Neuronal stem cell (in vitro differentiated cells): ENCODE measurements at regions not wholly inside any gene's neighbourhood (a gene's known extent, or its start where the extent isn't known, plus 50 kb on each side); places are given as distances from the start of the nearest gene placed in this dataset.

ENCODE experiments used
- DNase-seq: peaks from one replicate; pipeline ENCODE4 v3.0.0-alpha.2; 2013; ENCODE audit warnings: low spot score
- H2AFZ ChIP-seq: one replicate; pipeline ENCODE4 v1.6.1; 2013; ENCODE audit warnings: mild to moderate bottlenecking, low read length, inconsistent platforms
- H2AK5ac ChIP-seq: 2 replicates; pipeline ENCODE4 v1.6.1; 2013; ENCODE audit warnings: low read depth, mild to moderate bottlenecking, inconsistent platforms, low read length, moderate library complexity, mixed read lengths
- H2BK120ac ChIP-seq: 2 replicates; pipeline ENCODE4 v1.6.1; 2013; ENCODE audit warnings: low read depth, mild to moderate bottlenecking, inconsistent platforms, low read length, moderate library complexity, mixed read lengths
- H2BK12ac ChIP-seq: one replicate; pipeline ENCODE4 v1.6.1; 2013; ENCODE audit warnings: low read length, inconsistent platforms
- H2BK15ac ChIP-seq: 2 replicates; pipeline ENCODE4 v1.6.1; 2013; ENCODE audit warnings: mild to moderate bottlenecking, low read length, inconsistent platforms, mixed read lengths
- H2BK5ac ChIP-seq: one replicate; pipeline ENCODE4 v1.6.1; 2013; ENCODE audit warnings: inconsistent platforms, mild to moderate bottlenecking, low read length, moderate library complexity
- H3K14ac ChIP-seq: one replicate; pipeline ENCODE4 v1.6.1; 2013; ENCODE audit warnings: low read length, inconsistent platforms
- H3K18ac ChIP-seq: 2 replicates; pipeline ENCODE4 v1.6.1; 2013; ENCODE audit warnings: low read length, inconsistent platforms
- H3K23ac ChIP-seq: 2 replicates; pipeline ENCODE4 v1.6.1; 2013; ENCODE audit warnings: low read depth, mild to moderate bottlenecking, mixed read lengths, low read length, inconsistent platforms; ENCODE audit not compliant: poor library complexity
- H3K27ac ChIP-seq: replicated peaks from 3 replicates; pipeline ENCODE4 v1.5.1; 2013; ENCODE audit warnings: low read length, inconsistent platforms
- H3K27me3 ChIP-seq, 3 experiments: 2 replicates each; pipeline ENCODE4 v1.6.1; 2013; ENCODE audit warnings: low read length in 3 of 3, mild to moderate bottlenecking in 2 of 3, inconsistent platforms in 1 of 3, low read depth in 1 of 3, mixed read lengths in 1 of 3, moderate library complexity in 1 of 3; ENCODE audit not compliant: control insufficient read depth in 3 of 3, insufficient read depth in 3 of 3
- H3K36me3 ChIP-seq, 2 donors: replicated peaks in 1 of 2; 2 replicates each; pipeline ENCODE4 v1.6.1; 2013; ENCODE audit warnings: low read length in 2 of 2; ENCODE audit not compliant: control insufficient read depth in 2 of 2, insufficient read depth in 2 of 2
- H3K4ac ChIP-seq: 2 replicates; pipeline ENCODE4 v1.6.1; 2013; ENCODE audit warnings: inconsistent platforms, mild to moderate bottlenecking, low read length, moderate library complexity
- H3K4me1 ChIP-seq, 2 donors: 1 replicate in 1 of 2; 2 replicates in 1 of 2; pipeline ENCODE4 v1.6.1; 2013; ENCODE audit warnings: low read length in 2 of 2, low read depth in 1 of 2; ENCODE audit not compliant: control insufficient read depth in 2 of 2, insufficient read depth in 1 of 2
- H3K4me2 ChIP-seq: one replicate; pipeline ENCODE4 v1.6.1; 2013; ENCODE audit warnings: mild to moderate bottlenecking, low read length, inconsistent platforms; ENCODE audit not compliant: insufficient read depth, poor library complexity, severe bottlenecking
- H3K4me3 ChIP-seq, 2 donors: 2 replicates each; pipeline ENCODE4 v1.5.1; 2013; ENCODE audit warnings: low read length in 2 of 2, mild to moderate bottlenecking in 2 of 2, inconsistent platforms in 1 of 2, moderate library complexity in 1 of 2
- H3K79me1 ChIP-seq: one replicate; pipeline ENCODE4 v1.6.1; 2013; ENCODE audit warnings: low read depth, mild to moderate bottlenecking, inconsistent platforms, low read length, moderate library complexity
- H3K9ac ChIP-seq: one replicate; pipeline ENCODE4 v1.6.1; 2013; ENCODE audit warnings: mild to moderate bottlenecking, low read depth, low read length, inconsistent platforms; ENCODE audit not compliant: poor library complexity
- H3K9me3 ChIP-seq, 2 donors: replicated peaks in 1 of 2; 2 replicates each; pipeline versions ENCODE3 to v1.6.1; 2013; ENCODE audit warnings: low read length in 2 of 2, mild to moderate bottlenecking in 2 of 2, inconsistent platforms in 1 of 2, low read depth in 1 of 2, mixed read lengths in 1 of 2, moderate library complexity in 1 of 2; ENCODE audit not compliant: control insufficient read depth in 2 of 2, insufficient read depth in 1 of 2
- H4K8ac ChIP-seq: one replicate; pipeline ENCODE4 v1.6.1; 2013; ENCODE audit warnings: low read depth, mild to moderate bottlenecking, inconsistent platforms, low read length, moderate library complexity
- H4K91ac ChIP-seq: one replicate; pipeline ENCODE4 v1.6.1; 2013; ENCODE audit warnings: low read length, low read depth, mild to moderate bottlenecking, inconsistent platforms; ENCODE audit not compliant: poor library complexity
- whole genome bisulfite sequencing, 2 donors: extraction: QIAGEN DNeasy Blood & Tissue Kit; methylation state at CpG; one replicate each; pipeline ENCODE4 v1.1.7; 2013; ENCODE audit warnings: missing lambda C conversion rate in 2 of 2, mixed read lengths in 1 of 2; ENCODE audit not compliant: insufficient read length in 2 of 2, insufficient replicate concordance in 1 of 2; ENCODE audit errors: extremely low coverage in 2 of 2; 5-methylcytosine and 5-hydroxymethylcytosine counted together

GRCh38 chr2:61688369-61689334 is 150.5 kb upstream of the XPO1 start:
- Histone ChIP-seq H3K27me3 (peaks cover 0 to 3% (median 0%) of the 10 kb centered on the region in 3 experiments), H3K27ac (no peak overlapping the region), H3K4me3 (no peak overlapping the region), H2BK12ac (no peak overlapping the region), H3K23ac (no peak overlapping the region), H3K36me3 (no peaks in the 10 kb centered on the region), H3K79me1 (no peaks in the 10 kb centered on the region), H3K4me1 (no peaks in the 10 kb centered on the region), H3K14ac (no peak overlapping the region), H2BK15ac (no peak overlapping the region), H3K4me2 (no peak overlapping the region), H4K8ac (no peak overlapping the region), H4K91ac (no peak overlapping the region), H3K9ac (no peak overlapping the region), H3K9me3 (no peaks in the 10 kb centered on the region), H3K18ac (no peak overlapping the region), H2BK120ac (no peak overlapping the region), H2AK5ac (no peak overlapping the region), H3K4ac (no peak overlapping the region), H2AFZ (no peak overlapping the region), H2BK5ac (no peak overlapping the region)
- no peak for DNase-seq
- no CpG with 5 or more reads among the region's 17 CpGs for WGBS, 2 donors

- Histone ChIP-seq H4K8ac (no peak overlapping the region), H3K4ac (no peak overlapping the region), H3K9me3 (peaks cover 4 to 7% of the 10 kb centered on the region in 2 donors), H2BK120ac (no peak overlapping the region), H3K36me3 (no peaks in the 10 kb centered on the region), H4K91ac (no peak overlapping the region), H2AK5ac (no peak overlapping the region), H2BK5ac (no peak overlapping the region), H2BK15ac (no peak overlapping the region), H3K14ac (no peak overlapping the region), H3K79me1 (no peaks in the 10 kb centered on the region), H2BK12ac (no peak overlapping the region), H3K27me3 (no peaks in the 10 kb centered on the region), H3K9ac (no peak overlapping the region), H3K27ac (no peak overlapping the region), H3K4me3 (no peak overlapping the region), H2AFZ (no peak overlapping the region), H3K4me2 (no peak overlapping the region), H3K4me1 (no peaks in the 10 kb centered on the region), H3K18ac (no peak overlapping the region), H3K23ac (no peak overlapping the region)
- no peak for DNase-seq
- WGBS, 2 donors = no CpG with 5 or more reads among the region's 5 CpGs
Observed at GRCh38 chr2:61679096-61679495, 140.9 kb upstream of the XPO1 start.

GRCh38 chr2:61677942-61678341 is 139.8 kb upstream of the XPO1 start:
- H3K27me3 ChIP-seq = no peaks in the 10 kb centered on the region
- no peak overlapping the region for H3K14ac ChIP-seq

GRCh38 chr2:61677306-61677705 is 139.2 kb upstream of the XPO1 start:
- no peak overlapping the region for H3K23ac ChIP-seq
- no peaks in the 10 kb centered on the region for H3K36me3 ChIP-seq
- no peak overlapping the region for H4K91ac ChIP-seq
- no peak for DNase-seq
- H2AK5ac ChIP-seq = no peak overlapping the region
- no peak overlapping the region for H2BK120ac ChIP-seq
- no peak overlapping the region for H3K4me3 ChIP-seq
- H2BK12ac ChIP-seq = no peak overlapping the region
- H2AFZ ChIP-seq = no peak overlapping the region
- H3K4me1 ChIP-seq = no peaks in the 10 kb centered on the region
- no peak overlapping the region for H3K14ac ChIP-seq
- peaks cover 4 to 7% of the 10 kb centered on the region in 2 donors for H3K9me3 ChIP-seq
- no peak overlapping the region for H3K9ac ChIP-seq
- no peak overlapping the region for H3K18ac ChIP-seq
- H2BK15ac ChIP-seq = no peak overlapping the region
- no peak overlapping the region for H3K27ac ChIP-seq
- no peak overlapping the region for H3K4me2 ChIP-seq
- H3K27me3 ChIP-seq = no peaks in the 10 kb centered on the region
- no peak overlapping the region for H4K8ac ChIP-seq
- no peaks in the 10 kb centered on the region for H3K79me1 ChIP-seq
- H3K4ac ChIP-seq = no peak overlapping the region
- H2BK5ac ChIP-seq = no peak overlapping the region
- WGBS, 2 donors = no CpG with 5 or more reads among the region's 1 CpG

More at GRCh38 chr2:61677942-61678341, 139.8 kb upstream of the XPO1 start:
- no peak overlapping the region for H2BK15ac ChIP-seq
- no peaks in the 10 kb centered on the region for H3K36me3 ChIP-seq
- no peak overlapping the region for H2BK5ac ChIP-seq
- no peaks in the 10 kb centered on the region for H3K4me1 ChIP-seq
- H4K91ac ChIP-seq = no peak overlapping the region
- no peak overlapping the region for H2BK120ac ChIP-seq
- H3K9ac ChIP-seq = no peak overlapping the region
- H3K18ac ChIP-seq = no peak overlapping the region
- H3K27ac ChIP-seq = no peak overlapping the region
- H2BK12ac ChIP-seq = no peak overlapping the region
- H3K79me1 ChIP-seq = no peaks in the 10 kb centered on the region
- no peak overlapping the region for H3K4me3 ChIP-seq
- no peak overlapping the region for H3K4ac ChIP-seq
- no peak for DNase-seq
- no peak overlapping the region for H3K23ac ChIP-seq
- no peak overlapping the region for H2AFZ ChIP-seq
- H4K8ac ChIP-seq = no peak overlapping the region
- H3K4me2 ChIP-seq = no peak overlapping the region
- no peak overlapping the region for H2AK5ac ChIP-seq
- H3K9me3 ChIP-seq = peaks cover 4 to 7% of the 10 kb centered on the region in 2 donors
